Panc1 (cell line): ENCODE measurements at regions not wholly inside any gene's neighbourhood (a gene's known extent, or its start where the extent isn't known, plus 50 kb on each side); places are given as distances from the start of the nearest gene placed in this dataset.

Source experiments
- ATAC-seq: fragments of 200-7000 bp; cut with Tn5 transposase; 2 replicates; pipeline ENCODE4 v1.9.1; 2020; ENCODE audit warnings: mild to moderate bottlenecking, moderate library complexity
- BruUV-seq: library from RNA; stranded (reverse); fragments of 400-500 nt; replicated peaks from 2 replicates; lab custom pipeline; 2021; lab: Mats Ljungman, UMichigan
- CTCF ChIA-PET: fragments of 300-600 bp; sonication (Branson Sonifier 250); formaldehyde crosslinking; loops from one replicate; lab custom pipeline; 2022; ENCODE audit warnings: antibody characterized with exemption; lab: Charles Lee
- POLR2A ChIA-PET: fragments of 300-600 bp; sonication (Branson Sonifier 250); formaldehyde crosslinking; loops from one replicate; lab custom pipeline; 2022; ENCODE audit warnings: antibody characterized with exemption; lab: Charles Lee
- DNase-seq: peaks from one replicate; pipeline ENCODE4 v3.0.0-alpha.2; 2010; ENCODE audit warnings: low read depth, low spot score
- H3K27ac ChIP-seq: 2 replicates; pipeline ENCODE4 v1.5.1; 2011; ENCODE audit warnings: mild to moderate bottlenecking, low read length, inconsistent platforms
- H3K27me3 ChIP-seq: fragments of 200-500 bp; sonication (Bioruptor generic); 2 replicates; pipeline ENCODE4 v1.6.0; 2014; ENCODE audit warnings: low read length, inconsistent platforms; ENCODE audit not compliant: control insufficient read depth, insufficient read depth
- H3K36me3 ChIP-seq: fragments of 200-500 bp; sonication (Bioruptor generic); 2 replicates; pipeline ENCODE4 v1.5.1; 2014; ENCODE audit warnings: inconsistent platforms, mild to moderate bottlenecking, low read length, moderate library complexity; ENCODE audit not compliant: control insufficient read depth, insufficient read depth
- H3K4me1 ChIP-seq: 2 replicates; pipeline ENCODE4 v1.5.1; 2011; ENCODE audit warnings: inconsistent platforms, mild to moderate bottlenecking, low read length, moderate library complexity; ENCODE audit not compliant: control insufficient read depth, insufficient read depth
- H3K4me3 ChIP-seq, 2 experiments: 2 replicates each; pipeline ENCODE4 v1.5.1; 2011 to 2012; ENCODE audit warnings: low read depth in 2 of 2, low read length in 2 of 2, mild to moderate bottlenecking in 2 of 2, inconsistent platforms in 1 of 2, moderate library complexity in 1 of 2
- H3K9me3 ChIP-seq: fragments of 200-500 bp; sonication (Bioruptor generic); 2 replicates; pipeline ENCODE4 v1.5.1; 2014; ENCODE audit warnings: low read depth, mild to moderate bottlenecking, inconsistent platforms, low read length, moderate library complexity; ENCODE audit not compliant: control insufficient read depth, insufficient read depth
- POLR2AphosphoS5 ChIP-seq: IDR thresholded peaks from 2 replicates; pipeline ENCODE4 v1.6.1; 2012; ENCODE audit warnings: mild to moderate bottlenecking, low read depth, low read length, moderate library complexity
- SIN3A ChIP-seq: IDR thresholded peaks from 2 replicates; pipeline ENCODE4 v1.6.1; 2012; ENCODE audit warnings: low read depth, mild to moderate bottlenecking, low read length, moderate library complexity, borderline replicate concordance; ENCODE audit not compliant: insufficient read depth
- TCF7L2 ChIP-seq: IDR thresholded peaks from 2 replicates; pipeline ENCODE4 v1.6.1; 2011; ENCODE audit warnings: mild to moderate bottlenecking, low read depth, low read length, inconsistent platforms
- in situ Hi-C: cut with HindIII; loops from 2 replicates; pipeline ENCODE4 v1.10.0; 2016; ENCODE audit warnings: low sequenced_read_pairs, low pct_unique_long_range_greater_than_20kb
- intact Hi-C: fragments of 100-400 bp; cut with micrococcal nuclease; formaldehyde crosslinking; loops from one replicate; pipeline ENCODE4 v1.10.0; 2022; ENCODE audit not compliant: unreplicated experiment
- TF ChIP-seq, protein P1 (sequence below): fragments of 450-650 bp; IDR thresholded peaks from 2 replicates; pipeline ENCODE4 v1.5.1; 2017; ENCODE audit warnings: mild to moderate bottlenecking
- TF ChIP-seq, protein P2 (sequence below), 2 experiments: IDR thresholded peaks; 2 replicates each; pipeline ENCODE4 v1.6.1; 2011 to 2012; ENCODE audit warnings: low read depth in 2 of 2, control low read depth in 1 of 2, low read length in 1 of 2, mild to moderate bottlenecking in 1 of 2, moderate library complexity in 1 of 2; ENCODE audit not compliant: insufficient read depth in 1 of 2

GRCh38 chr10:9515922-9516321 lies 1461.4 kb downstream of the GATA3 start:
- POLR2A ChIA-PET = no interaction called here
- BruUV-seq = no TSS peak
- ATAC-seq = no peak
- Histone ChIP-seq H3K27ac (no peak overlapping the region), H3K27me3 (no peaks in the 10 kb centered on the region), H3K9me3 (no peaks in the 10 kb centered on the region), H3K36me3 (no peaks in the 10 kb centered on the region), H3K4me3 (no peak overlapping the region), H3K4me1 (no peaks in the 10 kb centered on the region)
- intact Hi-C loops (no loop called here), in situ Hi-C loops (no loop called here)
- TF ChIP-seq POLR2AphosphoS5 = no peak
- no peak for TF ChIP-seq TCF7L2
- TF ChIP-seq, protein P1, sequence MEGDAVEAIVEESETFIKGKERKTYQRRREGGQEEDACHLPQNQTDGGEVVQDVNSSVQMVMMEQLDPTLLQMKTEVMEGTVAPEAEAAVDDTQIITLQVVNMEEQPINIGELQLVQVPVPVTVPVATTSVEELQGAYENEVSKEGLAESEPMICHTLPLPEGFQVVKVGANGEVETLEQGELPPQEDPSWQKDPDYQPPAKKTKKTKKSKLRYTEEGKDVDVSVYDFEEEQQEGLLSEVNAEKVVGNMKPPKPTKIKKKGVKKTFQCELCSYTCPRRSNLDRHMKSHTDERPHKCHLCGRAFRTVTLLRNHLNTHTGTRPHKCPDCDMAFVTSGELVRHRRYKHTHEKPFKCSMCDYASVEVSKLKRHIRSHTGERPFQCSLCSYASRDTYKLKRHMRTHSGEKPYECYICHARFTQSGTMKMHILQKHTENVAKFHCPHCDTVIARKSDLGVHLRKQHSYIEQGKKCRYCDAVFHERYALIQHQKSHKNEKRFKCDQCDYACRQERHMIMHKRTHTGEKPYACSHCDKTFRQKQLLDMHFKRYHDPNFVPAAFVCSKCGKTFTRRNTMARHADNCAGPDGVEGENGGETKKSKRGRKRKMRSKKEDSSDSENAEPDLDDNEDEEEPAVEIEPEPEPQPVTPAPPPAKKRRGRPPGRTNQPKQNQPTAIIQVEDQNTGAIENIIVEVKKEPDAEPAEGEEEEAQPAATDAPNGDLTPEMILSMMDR = no peak
- TF ChIP-seq, protein P2, sequence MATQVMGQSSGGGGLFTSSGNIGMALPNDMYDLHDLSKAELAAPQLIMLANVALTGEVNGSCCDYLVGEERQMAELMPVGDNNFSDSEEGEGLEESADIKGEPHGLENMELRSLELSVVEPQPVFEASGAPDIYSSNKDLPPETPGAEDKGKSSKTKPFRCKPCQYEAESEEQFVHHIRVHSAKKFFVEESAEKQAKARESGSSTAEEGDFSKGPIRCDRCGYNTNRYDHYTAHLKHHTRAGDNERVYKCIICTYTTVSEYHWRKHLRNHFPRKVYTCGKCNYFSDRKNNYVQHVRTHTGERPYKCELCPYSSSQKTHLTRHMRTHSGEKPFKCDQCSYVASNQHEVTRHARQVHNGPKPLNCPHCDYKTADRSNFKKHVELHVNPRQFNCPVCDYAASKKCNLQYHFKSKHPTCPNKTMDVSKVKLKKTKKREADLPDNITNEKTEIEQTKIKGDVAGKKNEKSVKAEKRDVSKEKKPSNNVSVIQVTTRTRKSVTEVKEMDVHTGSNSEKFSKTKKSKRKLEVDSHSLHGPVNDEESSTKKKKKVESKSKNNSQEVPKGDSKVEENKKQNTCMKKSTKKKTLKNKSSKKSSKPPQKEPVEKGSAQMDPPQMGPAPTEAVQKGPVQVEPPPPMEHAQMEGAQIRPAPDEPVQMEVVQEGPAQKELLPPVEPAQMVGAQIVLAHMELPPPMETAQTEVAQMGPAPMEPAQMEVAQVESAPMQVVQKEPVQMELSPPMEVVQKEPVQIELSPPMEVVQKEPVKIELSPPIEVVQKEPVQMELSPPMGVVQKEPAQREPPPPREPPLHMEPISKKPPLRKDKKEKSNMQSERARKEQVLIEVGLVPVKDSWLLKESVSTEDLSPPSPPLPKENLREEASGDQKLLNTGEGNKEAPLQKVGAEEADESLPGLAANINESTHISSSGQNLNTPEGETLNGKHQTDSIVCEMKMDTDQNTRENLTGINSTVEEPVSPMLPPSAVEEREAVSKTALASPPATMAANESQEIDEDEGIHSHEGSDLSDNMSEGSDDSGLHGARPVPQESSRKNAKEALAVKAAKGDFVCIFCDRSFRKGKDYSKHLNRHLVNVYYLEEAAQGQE (IDR thresholded peaks at IDR 0.05; ENCODE audit: insufficient read depth in 1 of 2, low read depth in 2 of 2, low read length in 1 of 2) = no peak
- TF ChIP-seq SIN3A = no peak
- CTCF ChIA-PET = no interaction called here
- no peak for DNase-seq

DNA sequence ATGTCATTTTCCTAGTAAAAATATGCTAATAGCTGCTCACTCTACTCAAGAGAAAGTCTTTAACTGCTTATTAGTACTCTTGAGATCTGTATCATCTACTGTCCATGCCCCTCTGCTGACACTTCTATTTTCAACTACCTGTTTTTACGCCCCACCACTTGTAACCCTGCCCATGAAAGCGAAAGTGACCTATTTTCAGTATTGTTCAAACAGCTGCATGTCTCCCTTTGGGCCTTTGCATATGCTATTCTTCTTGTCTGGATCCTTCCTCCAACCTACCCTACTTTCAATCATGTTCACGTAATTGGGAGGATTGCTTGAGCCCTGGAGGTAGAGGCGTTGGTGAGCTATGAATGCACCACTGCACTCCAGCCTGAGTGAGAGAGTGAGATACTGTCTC lies 1481.3 kb downstream of the GATA3 start:
- ChIA-PET POLR2A (no interaction called here), CTCF (no interaction called here)
- no TSS peak for BruUV-seq
- Histone ChIP-seq H3K27ac (no peak overlapping the region), H3K36me3 (no peaks in the 10 kb centered on the region), H3K27me3 (no peaks in the 10 kb centered on the region), H3K4me1 (no peaks in the 10 kb centered on the region), H3K4me3 (no peak overlapping the region), H3K9me3 (no peaks in the 10 kb centered on the region)
- ATAC-seq = no peak
- in situ Hi-C loops = no loop called here
- DNase-seq = no peak
- TF ChIP-seq, protein P1 = no peak
- TF ChIP-seq, protein P2 (IDR thresholded peaks at IDR 0.05; ENCODE audit: insufficient read depth in 1 of 2, low read depth in 2 of 2, low read length in 1 of 2) = no peak
- TF ChIP-seq TCF7L2 (no peak), POLR2AphosphoS5 (no peak), SIN3A (no peak)
- intact Hi-C loops = no loop called here
